K562 (cell line): ENCODE measurements at regions not wholly inside any gene's neighbourhood (a gene's known extent, or its start where the extent isn't known, plus 50 kb on each side); places are given as distances from the start of the nearest gene placed in this dataset.

Source experiments
- ATAC-seq: fragments of 200-7000 bp; cut with Tn5 transposase; 3 replicates; pipeline ENCODE4 v1.9.1; 2020; ENCODE audit warnings: moderate library complexity
- BruUV-seq: library from RNA; stranded (reverse); fragments of 400-500 nt; replicated peaks from 2 replicates; lab custom pipeline; 2021; lab: Mats Ljungman, UMichigan
- CTCF ChIA-PET: fragments of 300-600 bp; formaldehyde crosslinking; extraction: SDS; loops from one replicate; lab custom pipeline; 2021; ENCODE audit warnings: low intra/inter-chr PET ratio; lab: Yijun Ruan, JAX
- POLR2A ChIA-PET: fragments of 300-600, 350-650 bp; sonication (Branson Sonifier 250); formaldehyde crosslinking; extraction: SDS; loops from one replicate; lab custom pipeline; 2021; ENCODE audit warnings: antibody characterized with exemption, inconsistent platforms; lab: Yijun Ruan, JAX
- DNase-seq, 4 experiments: peaks; one replicate each; pipeline versions ENCODE4 v3.0.0 to v3.0.0-alpha.2; 2011 to 2018; ENCODE audit warnings: low spot score in 3 of 4, mixed read lengths in 3 of 4; ENCODE audit errors: extremely low read depth in 1 of 4
- FAIRE-seq: peaks from 2 replicates; lab custom pipeline; 2011; peaks lifted over from hg19 to GRCh38; lab: Jason Lieb, UNC
- H2AFZ ChIP-seq: 2 replicates; pipeline ENCODE4 v1.6.0; 2011; ENCODE audit warnings: low read depth, low read length, control low read depth, inconsistent platforms
- H3K27ac ChIP-seq: fragments of 200-600 bp; 3 replicates; pipeline ENCODE4 v1.8.0; 2011; ENCODE audit warnings: low read depth, mild to moderate bottlenecking, control low read depth, inconsistent platforms, low read length, moderate library complexity, mixed read lengths; ENCODE audit errors: extremely low read depth
- H3K27me3 ChIP-seq, 2 experiments: fragments of 300-600 bp in 1 of 2; 2 replicates in 1 of 2; 3 replicates in 1 of 2; pipeline versions ENCODE4 v1.6.0 to v1.8.0; 2011; ENCODE audit warnings: inconsistent platforms in 2 of 2, low read length in 2 of 2, mild to moderate bottlenecking in 1 of 2, mixed read lengths in 1 of 2, moderate library complexity in 1 of 2; ENCODE audit not compliant: control insufficient read depth in 2 of 2, insufficient read depth in 2 of 2
- H3K36me3 ChIP-seq: fragments of 300-600 bp; 3 replicates; pipeline ENCODE4 v1.8.0; 2011; ENCODE audit warnings: mild to moderate bottlenecking, low read length, inconsistent platforms; ENCODE audit not compliant: control insufficient read depth, insufficient read depth
- H3K4me1 ChIP-seq, 2 experiments: fragments of 200-600 bp in 1 of 2; replicated peaks in 1 of 2; 2 replicates in 1 of 2; 3 replicates in 1 of 2; pipeline versions ENCODE4 v1.5.1 to v1.8.0; 2011; ENCODE audit warnings: inconsistent platforms in 2 of 2, low read length in 2 of 2, mild to moderate bottlenecking in 1 of 2, mixed read lengths in 1 of 2, moderate library complexity in 1 of 2; ENCODE audit not compliant: control insufficient read depth in 2 of 2, insufficient read depth in 2 of 2
- H3K4me2 ChIP-seq: 2 replicates; pipeline ENCODE4 v1.6.1; 2011; ENCODE audit warnings: low read length, control low read depth, inconsistent platforms, mixed read lengths; ENCODE audit not compliant: insufficient read depth
- H3K4me3 ChIP-seq: fragments of 200-600 bp; sonication (generic), shearing (Covaris generic); 2 replicates; pipeline ENCODE4 v1.5.1; 2016; ENCODE audit warnings: control low read depth, inconsistent platforms
- H3K79me2 ChIP-seq: fragments of 200-600 bp; 3 replicates; pipeline ENCODE4 v1.8.0; 2011; ENCODE audit warnings: low read length, inconsistent platforms; ENCODE audit not compliant: control insufficient read depth, insufficient read depth
- H3K9ac ChIP-seq, 2 experiments: 2 replicates each; pipeline versions ENCODE4 v1.6.0 to v1.6.1; 2011; ENCODE audit warnings: low read depth in 2 of 2, low read length in 2 of 2, control low read depth in 1 of 2, inconsistent platforms in 1 of 2, mild to moderate bottlenecking in 1 of 2, mixed read lengths in 1 of 2; ENCODE audit not compliant: insufficient read depth in 1 of 2
- H3K9me1 ChIP-seq: one replicate; pipeline ENCODE4 v1.6.0; 2011; ENCODE audit warnings: inconsistent platforms, mild to moderate bottlenecking, low read length, moderate library complexity; ENCODE audit not compliant: control insufficient read depth, insufficient read depth
- H3K9me3 ChIP-seq: replicated peaks from 2 replicates; pipeline ENCODE4 v1.5.1; 2011; ENCODE audit warnings: low read depth, low read length, inconsistent platforms; ENCODE audit not compliant: control insufficient read depth, insufficient read depth
- H4K20me1 ChIP-seq: replicated peaks from 2 replicates; pipeline ENCODE4 v1.6.1; 2011; ENCODE audit warnings: low read length, inconsistent platforms, mixed read lengths; ENCODE audit not compliant: control insufficient read depth, insufficient read depth
- BRF2 ChIP-seq: IDR thresholded peaks from 3 replicates; pipeline ENCODE4 v1.6.1; 2011; ENCODE audit warnings: borderline replicate concordance, mild to moderate bottlenecking; ENCODE audit not compliant: insufficient read length, insufficient read depth
- MCM7 ChIP-seq, 2 experiments: fragments of 450-650 bp; IDR thresholded peaks; 2 replicates each; pipeline ENCODE4 v1.6.1; 2016 to 2018
- TAF7 ChIP-seq: fragments of 450-650 bp; IDR thresholded peaks from 2 replicates; pipeline ENCODE4 v1.6.1; 2016; ENCODE audit warnings: missing genetic modification characterization, missing compliant biosample characterization
- TFE3 ChIP-seq: fragments of 450-650 bp; formaldehyde crosslinking; IDR thresholded peaks from 2 replicates; pipeline ENCODE4 v1.4.0; 2020; ENCODE audit warnings: mild to moderate bottlenecking, mixed read lengths
- UBTF ChIP-seq, 2 experiments: IDR thresholded peaks; 2 replicates each; pipeline ENCODE4 v1.6.1; 2012; ENCODE audit warnings: improper control_type of control experiment in 2 of 2, low read depth in 2 of 2, low read length in 2 of 2, borderline replicate concordance in 1 of 2
- ZBTB17 ChIP-seq: fragments of 450-650 bp; formaldehyde crosslinking; IDR thresholded peaks from 2 replicates; pipeline ENCODE4 v1.4.0; 2020; ENCODE audit warnings: mild to moderate bottlenecking
- ZBTB2 ChIP-seq: fragments of 450-650 bp; IDR thresholded peaks from 2 replicates; pipeline ENCODE4 v1.6.1; 2016; ENCODE audit warnings: antibody characterized with exemption
- WGBS: fragments of 100-300 bp; shearing (Covaris generic); methylation state at CpG from one replicate; pipeline ENCODE4 v1.1.6; 2016; ENCODE audit warnings: low coverage, mixed read lengths; ENCODE audit not compliant: insufficient coverage; ENCODE audit errors: missing lambda C conversion rate; 5-methylcytosine and 5-hydroxymethylcytosine counted together
- in situ Hi-C: fragments of 300-500 bp; cut with MboI; formaldehyde crosslinking; loops from 4 replicates; pipeline ENCODE4 v1.15.0; 2018; ENCODE audit warnings: inconsistent platforms, mixed read lengths
- intact Hi-C: fragments of 100-400 bp; cut with micrococcal nuclease; formaldehyde crosslinking; loops from 2 replicates; pipeline ENCODE4 v1.14.2; 2022

- Histone ChIP-seq H3K9ac (no peak overlapping the region), H3K27ac (no peak overlapping the region), H3K9me1 (no peaks in the 10 kb centered on the region), H3K9me3 (no peaks in the 10 kb centered on the region), H3K36me3 (no peaks in the 10 kb centered on the region), H3K4me1 (no peaks in the 10 kb centered on the region), H3K4me2 (no peak overlapping the region), H3K27me3 (no peaks in the 10 kb centered on the region), H3K4me3 (no peak overlapping the region), H2AFZ (no peak overlapping the region), H4K20me1 (no peaks in the 10 kb centered on the region), H3K79me2 (no peaks in the 10 kb centered on the region)
- TF ChIP-seq ZBTB2 (no peak), UBTF (IDR thresholded peaks at IDR 0.05; ENCODE audit: borderline replicate concordance in 1 of 2, low read depth in 2 of 2, low read length in 2 of 2) (no peak), TAF7 (tag) (no peak), ZBTB17 (no peak), TFE3 (CRISPR knock-in tag) (no peak), BRF2 (no peak), MCM7 (IDR thresholded peaks at IDR 0.05) (no peak)
- no TSS peak for BruUV-seq
- CTCF ChIA-PET, result no interaction called here
- in situ Hi-C loops (no loop called here), intact Hi-C loops (no loop called here)
- FAIRE-seq (no peak), DNase-seq (no peak), ATAC-seq (no peak)
- POLR2A ChIA-PET, result interaction anchor here (0.7 kb wide), 1 partner anchor 546 kb away, joined by 3 read pairs; no protein-coding TSS in a partner anchor
- WGBS, result 0% methylated on average over 3 of the region's 3 CpGs
Measured at GRCh38 chr3:153669527-153669926, 451.7 kb upstream of the ARHGEF26 start.
